ENCODE measurements at regions not wholly inside any gene's neighbourhood (a gene's known extent, or its start where the extent isn't known, plus 50 kb on each side); places are given as distances from the start of the nearest gene placed in this dataset.
"Not testable (repeated sequence)": the region's sequence is repeated elsewhere in the genome, so short reads cannot be mapped to it uniquely, and the experiment has no call there.

DNA sequence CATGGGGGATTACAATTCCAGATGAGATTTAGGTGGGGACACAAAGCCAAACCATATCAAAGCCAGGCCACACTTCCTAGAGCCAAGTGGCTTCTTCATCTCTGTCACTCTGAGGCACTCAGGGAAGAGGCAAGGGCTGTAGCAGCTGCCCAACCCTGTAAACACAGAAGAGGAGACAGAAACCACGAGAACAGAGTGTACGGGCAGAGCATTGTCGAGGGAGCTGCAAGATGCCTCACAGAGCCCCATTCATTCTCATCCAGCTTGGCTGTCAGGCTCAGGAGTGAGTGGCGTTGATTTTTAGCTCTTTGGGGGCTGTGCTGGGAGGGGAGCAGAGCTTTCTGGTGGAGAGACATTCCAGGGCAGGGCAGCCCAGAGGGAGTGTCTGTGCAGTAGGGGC is 117.2 kb upstream of the SALL1 start:
- DNase-seq (ENCODE audit: low read depth, low spot score), result no peak

DNA sequence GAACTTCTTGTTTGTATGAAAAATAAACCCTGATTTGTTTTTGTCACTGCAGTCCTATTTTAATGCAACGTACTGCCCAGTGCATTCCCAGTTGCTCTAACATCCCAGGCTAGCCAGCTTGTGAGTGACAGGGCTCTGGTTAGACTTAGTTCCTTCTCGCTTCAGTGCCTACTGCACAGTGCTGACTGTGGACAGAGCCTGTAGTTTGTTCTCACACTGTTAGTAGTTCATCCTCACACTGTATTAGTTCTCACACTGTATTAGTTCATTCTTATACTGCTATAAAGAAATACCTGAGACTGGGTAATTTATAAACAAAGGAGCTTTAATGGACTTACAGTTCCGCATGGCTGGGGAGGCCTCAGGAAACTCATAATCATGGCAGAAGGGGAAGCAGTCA is 116.6 kb upstream of the SALL1 start:
- no peak for DNase-seq (ENCODE audit: low read depth, low spot score)

DNA sequence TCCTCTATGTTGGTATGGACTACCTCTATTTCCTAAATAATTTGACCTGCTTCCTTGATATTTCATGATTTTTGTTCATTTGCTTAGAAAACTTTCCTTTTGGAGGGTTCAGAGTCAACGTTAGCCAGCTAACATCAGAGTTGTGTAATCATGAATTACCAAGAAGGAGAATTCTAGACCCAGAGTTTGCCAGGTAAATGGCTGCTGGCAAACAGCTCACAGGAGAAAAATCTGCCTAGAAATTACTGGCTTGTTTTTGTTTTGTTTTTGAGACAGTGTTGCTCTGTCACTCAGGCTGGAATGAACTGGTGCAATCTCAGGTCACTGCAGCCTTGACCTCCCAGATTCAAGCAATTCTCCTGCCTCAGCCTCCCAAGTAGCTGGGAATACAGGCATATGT is 111.4 kb upstream of the SALL1 start:
- DNase-seq (ENCODE audit: low read depth, low spot score), result no peak

DNA sequence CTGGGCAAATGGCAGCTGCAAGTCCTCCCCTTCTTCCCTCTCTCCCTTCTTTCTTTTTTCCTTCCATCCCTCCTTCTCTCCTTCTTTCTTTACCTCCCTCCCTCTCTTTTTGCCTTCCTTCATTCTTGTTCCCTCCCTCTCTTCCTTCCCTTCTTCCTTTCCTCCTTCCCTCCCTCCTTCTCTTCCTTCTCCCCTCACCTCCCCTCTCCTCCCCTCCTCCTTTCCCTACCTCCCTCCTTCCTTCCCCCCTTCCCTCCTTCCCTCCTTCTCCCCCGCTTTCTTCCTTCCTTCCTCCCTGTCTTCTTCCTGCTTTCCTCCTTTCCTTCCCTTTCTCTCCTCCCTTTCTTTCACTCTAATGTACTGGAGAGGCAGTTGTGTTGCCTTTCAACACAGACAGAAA is 110.8 kb upstream of the SALL1 start:
- DNase-seq (ENCODE audit: low read depth, low spot score), result no peak

DNA sequence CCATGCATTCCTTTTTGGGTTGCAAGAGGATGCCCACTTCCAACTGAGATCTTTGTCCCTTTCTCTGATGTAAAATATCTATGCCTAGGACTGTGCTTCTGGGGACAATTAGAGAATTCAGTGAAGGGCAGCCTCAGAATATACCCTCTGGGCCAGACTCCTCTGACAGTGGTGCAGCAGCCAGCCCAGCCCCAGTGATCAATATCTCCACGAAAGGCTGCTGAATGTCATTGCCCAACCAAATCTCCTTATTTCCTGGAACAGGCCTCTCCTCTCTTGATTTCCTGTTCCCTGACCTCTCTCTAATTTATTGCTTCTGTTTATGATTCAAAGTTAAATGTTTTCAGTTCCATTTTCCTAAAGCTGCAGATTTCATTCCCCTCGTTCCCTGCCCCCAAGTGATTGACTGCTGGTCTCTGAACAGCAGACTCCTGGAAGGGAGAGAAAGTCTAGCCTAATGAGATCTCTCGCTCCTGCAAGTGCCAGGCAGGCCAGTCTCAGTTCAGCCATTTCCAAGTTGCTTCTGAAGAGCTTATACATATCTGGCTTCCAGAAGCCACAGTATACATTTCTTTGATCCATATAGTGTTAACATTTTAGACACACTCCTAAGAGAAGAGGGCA is 104.4 kb upstream of the SALL1 start:
- no peak for DNase-seq (ENCODE audit: low read depth, low spot score)

DNA sequence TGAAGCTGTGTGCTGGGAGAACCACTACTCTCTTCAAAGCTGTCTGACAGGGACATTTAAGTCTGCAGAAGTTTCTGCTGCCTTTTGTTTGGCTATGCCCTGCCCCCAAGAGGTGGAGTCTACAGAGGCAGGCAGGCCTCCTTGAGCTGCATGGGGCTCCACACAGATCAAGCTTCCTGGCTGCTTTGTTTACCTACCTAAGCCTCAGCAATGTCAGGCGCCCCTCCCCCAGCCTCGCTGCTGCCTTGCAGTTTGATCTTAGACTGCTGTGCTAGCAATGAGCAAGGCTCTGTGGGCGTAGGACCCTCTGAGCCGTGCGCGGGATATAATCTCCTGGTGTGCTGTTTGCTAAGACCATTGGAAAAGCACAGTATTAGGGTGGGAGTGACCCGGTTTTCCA is 103.3 kb upstream of the SALL1 start:
- not testable (repeated sequence) for DNase-seq (ENCODE audit: low read depth, low spot score)

DNA sequence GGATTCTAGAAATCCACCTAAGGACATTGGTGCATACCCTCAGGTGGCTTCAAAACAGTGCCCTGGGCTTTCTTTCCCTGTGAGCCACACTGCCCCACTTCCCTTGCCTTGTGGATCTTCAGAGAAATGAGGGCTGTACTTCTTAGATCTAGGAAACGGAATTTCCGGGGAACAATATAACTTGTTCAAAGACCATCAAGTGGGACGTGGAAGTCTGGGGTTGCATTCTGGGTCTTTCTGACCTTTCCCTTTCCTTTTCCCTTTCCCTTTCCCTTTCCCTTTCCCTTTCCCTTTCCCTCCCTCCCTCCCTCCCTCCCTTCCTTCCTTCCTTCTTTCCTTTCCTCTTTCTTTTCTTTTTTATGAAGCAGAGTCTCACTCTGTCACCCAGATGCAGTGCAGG is 97.1 kb upstream of the SALL1 start:
- no peak for DNase-seq (ENCODE audit: low read depth, low spot score)

DNA sequence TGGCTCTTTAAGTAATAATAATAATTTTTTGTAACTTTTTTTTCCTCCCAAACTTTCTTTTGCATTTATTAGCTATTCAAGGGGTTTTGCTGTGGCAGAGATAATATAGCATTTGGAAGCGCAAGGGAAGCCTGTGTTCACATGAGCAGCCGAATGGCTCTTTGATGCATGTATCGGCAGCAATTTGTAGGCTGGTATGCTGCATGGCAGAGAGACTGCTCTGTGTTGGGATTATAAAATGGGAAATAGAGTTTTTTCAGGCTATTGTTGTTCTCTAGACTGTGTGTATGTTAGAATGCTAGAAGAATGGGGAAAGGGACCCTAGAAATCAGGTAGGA is 94.6 kb upstream of the SALL1 start:
- no peak for DNase-seq (ENCODE audit: low read depth, low spot score)

DNA sequence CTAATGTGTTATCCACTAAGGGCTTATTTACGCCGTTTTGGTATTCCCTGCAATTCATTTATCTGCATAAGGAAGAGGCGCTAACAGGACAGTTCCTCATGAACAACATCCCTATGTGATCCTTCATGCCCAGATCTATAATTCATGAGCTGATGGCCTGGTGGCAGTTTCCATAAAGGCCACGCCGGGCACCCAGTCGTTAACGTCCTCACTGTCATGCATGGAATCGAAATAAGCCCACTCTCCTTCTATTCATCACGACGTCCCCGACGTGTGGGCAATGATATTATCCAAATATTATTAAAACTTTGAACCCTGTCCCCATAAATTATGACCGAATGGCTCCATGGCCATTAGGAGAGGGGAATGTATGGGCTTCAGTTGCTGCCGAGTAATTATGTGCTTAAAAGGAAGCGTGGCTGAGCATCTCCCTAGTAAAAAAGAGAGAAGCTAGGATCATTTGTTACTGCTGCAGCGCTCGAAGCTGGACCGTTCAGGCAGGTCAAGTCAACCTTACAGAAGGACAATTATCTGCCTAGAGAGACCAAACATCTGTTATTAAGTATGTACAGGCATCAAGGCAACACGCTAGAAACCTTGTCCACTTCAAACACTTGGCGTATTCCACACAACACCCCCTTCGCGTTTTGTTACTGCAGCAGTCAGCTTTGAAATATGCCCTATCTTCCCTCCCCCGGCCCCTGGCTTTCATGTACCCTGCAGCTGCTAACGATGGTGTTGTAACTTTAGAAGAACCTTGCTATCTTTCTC is 94.0 kb upstream of the SALL1 start:
- DNase-seq (ENCODE audit: low read depth, low spot score), result no peak

DNA sequence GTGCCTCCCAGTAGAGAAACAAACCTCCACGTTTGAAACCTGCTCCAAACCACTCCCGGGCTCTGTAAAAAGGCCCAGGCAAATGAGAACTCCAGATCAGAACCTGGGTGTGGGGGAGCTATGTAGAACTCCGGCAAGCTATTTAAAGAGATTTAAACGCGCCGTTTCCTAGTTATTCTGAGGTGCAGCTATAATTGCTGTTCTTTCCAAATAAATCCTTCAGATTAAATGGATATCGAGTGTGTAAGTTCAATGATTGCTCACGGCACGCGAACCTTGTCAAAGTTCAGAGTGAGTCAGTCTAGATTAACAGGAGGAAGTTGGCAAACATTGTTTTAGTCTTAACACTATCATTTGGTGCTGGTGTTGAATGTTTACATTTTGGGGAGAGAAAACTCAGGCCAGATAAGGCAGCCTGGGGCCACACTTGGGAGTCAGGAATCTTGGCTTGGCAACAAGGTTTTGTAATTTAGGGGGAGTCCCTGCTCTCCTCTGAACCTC is 92.9 kb upstream of the SALL1 start:
- no peak for DNase-seq (ENCODE audit: low read depth, low spot score)

DNA sequence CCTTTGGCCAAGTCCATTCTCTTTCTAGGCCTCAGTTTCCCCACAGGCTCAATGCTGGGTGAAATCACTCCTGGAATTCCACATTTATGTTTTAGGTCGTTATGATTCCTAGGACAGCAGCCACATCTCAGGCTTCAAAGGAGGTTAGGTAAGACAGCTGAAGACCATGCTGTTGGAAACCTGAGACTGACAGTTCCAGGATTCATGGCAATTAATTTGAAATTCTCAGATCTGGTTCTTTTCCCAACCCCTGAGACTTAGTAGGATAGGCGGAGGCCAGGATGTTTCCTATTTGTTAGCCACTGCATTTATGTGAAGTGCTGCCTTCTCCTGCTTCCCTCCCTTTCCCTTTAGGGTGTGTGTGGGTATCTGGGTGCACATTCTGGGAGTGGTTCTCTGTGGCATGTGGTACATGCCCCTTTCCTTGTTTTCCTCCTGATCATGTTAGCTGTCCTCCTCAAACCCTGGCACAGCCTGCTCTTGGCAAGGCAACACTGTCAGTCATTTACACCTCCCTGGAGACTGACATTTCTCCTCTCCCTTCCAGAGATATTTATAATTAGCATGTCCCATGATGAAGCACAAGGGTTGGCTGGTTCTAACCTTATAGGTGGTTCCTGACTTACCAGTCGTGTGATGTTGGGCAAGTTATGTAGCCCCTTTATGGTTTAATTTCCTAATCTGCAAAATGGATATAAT is 91.4 kb upstream of the SALL1 start:
- DNase-seq (ENCODE audit: low read depth, low spot score), result no peak

DNA sequence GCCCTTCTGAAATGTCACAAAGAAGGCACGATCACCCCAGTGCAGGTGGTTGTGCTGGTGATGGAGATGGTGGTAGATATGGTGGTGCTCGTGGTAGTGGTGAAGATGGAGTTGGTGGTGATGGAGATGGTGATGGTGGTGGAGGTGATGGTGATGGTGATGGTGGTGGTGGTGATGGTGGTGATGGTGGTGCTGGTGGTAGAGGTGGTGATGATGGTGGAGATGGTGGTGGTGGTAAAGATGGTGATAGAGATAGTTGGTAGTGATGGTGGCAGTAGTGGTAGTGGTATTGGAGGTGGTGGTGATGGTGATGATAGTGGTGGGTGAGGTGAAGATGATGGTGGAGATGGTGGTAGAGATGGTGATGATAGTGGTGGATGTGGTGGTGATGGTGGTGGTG is 88.1 kb upstream of the SALL1 start:
- no peak for DNase-seq (ENCODE audit: low read depth, low spot score)

DNA sequence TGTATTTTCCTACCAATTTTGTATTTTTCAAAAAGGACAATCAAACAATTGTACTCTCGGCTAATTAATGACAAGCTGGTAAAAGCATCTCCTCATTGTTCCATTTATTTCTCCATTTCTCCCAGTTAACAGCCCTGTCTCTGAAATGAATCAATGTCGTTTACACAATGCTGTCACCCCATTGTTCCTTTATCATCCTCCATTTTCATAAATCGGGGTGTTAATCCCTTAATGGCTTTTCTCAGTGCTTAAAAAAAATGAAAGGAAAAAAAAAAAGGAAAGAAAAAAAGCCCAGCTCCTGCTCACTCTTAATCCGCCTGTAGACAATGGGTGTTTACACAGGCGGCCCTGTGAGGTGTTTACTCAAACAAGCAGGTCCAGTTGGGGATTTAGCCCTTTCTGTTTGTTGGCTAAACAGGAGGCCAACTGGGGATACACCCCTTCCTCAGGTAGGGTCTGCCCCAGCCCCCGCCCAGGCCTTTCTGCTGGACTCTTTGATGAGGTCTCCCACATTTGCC is 86.8 kb upstream of the SALL1 start:
- DNase-seq (ENCODE audit: low read depth, low spot score), result no peak

DNA sequence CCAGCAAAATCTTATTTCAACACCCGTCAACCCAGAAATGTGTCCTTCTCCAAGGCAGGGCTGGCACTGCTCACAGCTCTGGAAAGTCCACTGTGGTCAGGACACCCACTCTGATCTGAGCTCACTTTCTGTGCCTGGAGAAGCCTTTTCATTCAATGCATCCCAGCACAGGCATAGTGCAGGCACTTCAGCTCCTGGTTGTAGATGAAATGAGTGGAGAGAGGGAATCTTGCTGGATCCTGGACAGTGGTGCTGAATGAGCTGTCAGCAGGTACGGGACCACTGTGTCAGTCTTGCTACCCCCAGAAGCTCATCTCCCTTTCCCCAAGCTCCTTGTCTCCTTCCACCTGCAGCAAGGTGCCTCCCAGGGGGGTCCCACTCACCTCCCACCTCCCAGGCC is 86.1 kb upstream of the SALL1 start:
- no peak for DNase-seq (ENCODE audit: low read depth, low spot score)

DNA sequence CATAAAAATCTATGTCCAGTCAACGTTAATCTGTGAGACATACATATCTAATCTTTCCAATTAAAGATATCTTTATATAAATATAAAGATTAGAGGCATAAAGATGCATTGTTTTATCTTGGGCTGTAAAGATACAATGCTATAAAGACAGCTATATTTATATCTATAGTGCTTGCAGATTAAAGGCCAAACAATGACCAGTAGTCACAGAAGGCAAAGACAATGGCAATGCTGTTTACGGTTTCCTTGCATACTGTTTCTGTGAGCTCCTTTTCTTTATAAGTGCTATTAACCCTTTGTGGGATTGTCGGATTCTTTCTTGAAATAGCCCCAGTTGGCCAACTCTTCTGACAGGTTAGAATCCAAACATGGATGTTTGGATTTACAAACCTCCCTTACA is 85.5 kb upstream of the SALL1 start:
- no peak for DNase-seq (ENCODE audit: low read depth, low spot score)

DNA sequence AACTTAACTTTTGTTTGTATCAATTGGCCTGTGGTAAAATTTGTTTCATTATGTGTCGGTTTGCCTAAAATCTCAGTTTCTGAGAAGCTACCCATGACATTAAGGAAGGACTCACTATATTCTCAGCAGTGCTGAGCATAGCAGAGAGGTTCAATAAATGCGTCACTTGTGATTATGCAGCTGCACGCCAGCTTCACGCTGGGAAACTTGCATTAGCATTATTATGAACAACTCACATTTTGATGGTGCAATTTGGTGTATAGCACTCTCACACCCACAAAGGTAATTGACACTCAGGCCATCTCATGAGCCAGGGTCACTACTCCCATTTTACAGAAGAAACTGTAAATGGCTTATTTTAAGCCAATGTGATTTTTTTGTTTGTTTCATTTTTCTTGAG is 80.6 kb upstream of the SALL1 start:
- no peak for DNase-seq (ENCODE audit: low read depth, low spot score)

DNA sequence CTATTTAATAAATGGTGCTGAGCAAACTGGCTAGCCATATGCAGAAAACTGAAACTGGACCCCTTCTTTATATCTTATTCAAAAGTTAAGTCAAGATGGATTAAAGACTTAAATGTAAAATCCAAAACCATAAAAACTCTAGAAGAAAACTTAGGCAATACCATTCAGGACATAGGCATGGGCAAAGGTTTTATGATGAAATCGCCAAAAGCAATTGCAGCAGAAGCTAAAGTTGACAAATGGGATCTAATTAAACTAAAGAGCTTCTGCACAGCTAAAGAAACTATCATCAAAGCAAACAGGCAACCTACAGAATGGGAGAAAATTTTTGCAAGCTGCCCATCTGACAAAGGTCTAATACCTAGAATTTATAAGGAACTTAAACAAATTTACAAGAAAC is 79.0 kb upstream of the SALL1 start:
- not testable (repeated sequence) for DNase-seq (ENCODE audit: low read depth, low spot score)

DNA sequence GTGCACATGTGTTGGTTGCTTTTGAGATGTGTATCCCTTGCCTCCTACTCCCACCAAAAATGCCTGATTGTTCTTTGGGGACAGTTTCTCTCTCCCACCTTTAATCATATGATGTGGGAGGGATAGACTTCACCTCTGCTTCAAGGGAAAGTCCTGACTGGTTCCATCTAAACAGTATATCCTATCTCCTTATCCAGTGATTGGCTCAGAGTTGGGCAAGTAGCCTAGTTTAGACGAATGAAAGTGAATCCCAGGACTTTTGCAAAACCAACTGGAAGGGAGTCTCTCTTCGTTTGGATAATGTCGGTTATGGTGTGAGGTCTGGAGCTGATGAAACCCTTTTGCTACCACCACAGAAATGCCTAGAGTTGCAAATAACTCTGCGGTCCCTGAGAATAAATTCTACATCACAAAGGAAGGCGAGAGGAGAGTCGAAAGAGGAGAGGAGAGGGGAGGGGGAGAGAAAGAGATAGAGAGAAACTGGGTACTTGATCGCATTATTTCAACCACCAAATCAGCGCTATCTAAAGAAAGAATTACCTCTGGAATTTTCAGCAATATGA is 77.1 kb upstream of the SALL1 start:
- no peak for DNase-seq (ENCODE audit: low read depth, low spot score)

DNA sequence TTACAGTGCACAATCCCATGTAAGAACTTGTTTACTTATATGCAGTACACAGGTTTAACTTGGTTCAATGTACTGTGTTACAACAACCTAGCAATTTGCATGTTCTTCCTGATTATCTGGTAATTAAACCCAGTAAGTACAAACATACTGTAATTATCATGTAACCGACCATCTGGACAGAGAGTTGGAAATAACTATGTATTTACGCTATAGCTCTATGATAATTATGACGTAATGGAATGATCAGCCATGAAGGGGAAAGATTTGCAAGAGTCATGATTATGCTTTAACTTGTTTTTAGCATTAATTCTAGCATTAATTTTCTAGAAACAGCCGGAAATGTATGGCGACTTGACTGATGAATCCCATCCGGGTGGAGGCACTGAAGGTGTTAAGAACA is 74.8 kb upstream of the SALL1 start:
- no peak for DNase-seq (ENCODE audit: low read depth, low spot score)

DNA sequence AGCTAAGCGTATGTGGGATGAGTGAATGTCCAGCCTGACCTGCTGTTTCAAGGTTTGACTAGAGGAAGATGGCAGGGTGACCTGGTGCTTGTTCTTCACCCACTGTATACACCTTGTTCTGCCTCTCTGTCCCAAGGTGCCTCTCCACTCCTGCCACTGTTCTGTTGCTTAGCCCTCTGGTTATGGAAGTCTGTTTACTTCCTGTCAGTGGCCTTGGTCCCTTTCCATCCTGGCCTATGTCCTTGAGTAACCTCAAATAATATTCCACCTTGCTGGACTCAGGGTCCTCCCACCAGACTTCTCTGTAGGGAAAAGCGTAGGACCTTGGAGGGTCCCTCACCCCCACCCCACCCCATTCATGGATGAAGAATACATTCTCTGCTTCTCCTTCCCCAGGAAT is 73.2 kb upstream of the SALL1 start:
- no peak for DNase-seq (ENCODE audit: low read depth, low spot score)

DNA sequence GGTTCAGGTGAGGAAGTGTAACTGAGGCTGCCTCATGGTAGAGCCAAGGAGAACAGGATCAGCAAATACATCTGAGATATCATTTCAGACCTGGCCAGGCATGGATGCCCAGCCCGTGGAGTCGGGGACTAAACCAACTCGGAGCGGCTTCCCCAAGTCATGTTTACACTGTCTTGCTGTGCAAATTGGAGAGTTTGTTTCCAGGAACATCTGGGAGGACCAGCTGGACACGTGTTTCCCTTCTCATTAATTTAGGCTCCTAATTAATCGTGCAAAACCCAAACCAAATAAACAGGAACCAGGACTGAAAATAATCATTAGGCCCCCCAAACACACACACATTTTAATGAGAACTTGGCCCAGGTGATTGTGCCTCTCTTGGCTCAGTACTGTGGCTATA is 70.9 kb upstream of the SALL1 start:
- no peak for DNase-seq (ENCODE audit: low read depth, low spot score)

DNA sequence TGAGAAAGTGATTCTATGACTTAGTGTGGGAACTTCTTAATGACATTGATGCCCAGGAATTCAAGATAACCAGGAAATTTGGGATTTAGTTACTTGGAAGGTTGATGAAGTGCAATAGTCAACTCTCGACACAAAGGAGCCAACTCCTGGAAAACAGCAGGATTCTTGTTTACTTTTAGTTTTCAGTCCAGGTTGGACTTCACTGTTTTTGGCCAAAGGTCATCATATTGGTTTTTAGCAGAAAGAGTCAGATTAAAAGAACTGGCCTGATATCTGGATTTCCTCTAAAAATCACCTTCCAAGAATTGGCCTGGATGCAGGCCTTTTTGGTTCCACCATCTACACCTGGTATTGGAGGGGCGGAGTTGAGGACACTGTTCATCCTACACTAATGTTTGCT is 60.1 kb upstream of the SALL1 start:
- no peak for DNase-seq (ENCODE audit: low read depth, low spot score)

DNA sequence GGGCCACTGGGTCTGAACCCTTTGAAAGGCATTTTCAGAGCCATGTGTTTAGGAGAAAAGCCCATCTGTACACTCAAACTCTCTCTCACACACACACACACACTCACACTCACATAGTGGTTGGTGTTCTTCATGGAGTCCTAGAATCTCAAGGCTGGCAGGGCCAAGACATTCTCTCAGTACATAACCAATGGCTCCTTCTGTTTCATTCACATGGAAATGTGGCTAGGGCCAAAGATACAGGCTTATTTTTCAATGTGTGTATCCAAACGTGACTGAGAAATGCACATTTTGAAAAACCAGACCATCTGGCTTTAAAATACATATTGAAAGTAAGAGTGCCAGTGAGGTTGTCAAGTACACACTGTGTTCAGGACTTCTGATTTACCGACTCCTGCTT is 59.0 kb upstream of the SALL1 start:
- no peak for DNase-seq (ENCODE audit: low read depth, low spot score)
